ENCODE measurements at regions not wholly inside any gene's neighbourhood (a gene's known extent, or its start where the extent isn't known, plus 50 kb on each side); places are given as distances from the start of the nearest gene placed in this dataset.
"Not testable (repeated sequence)": the region's sequence is repeated elsewhere in the genome, so short reads cannot be mapped to it uniquely, and the experiment has no call there.

GRCh38 chr10:84719687-84720086 lies 391.3 kb downstream of the CCSER2 start:
- Mint-ChIP-seq H3K27me3 (ENCODE audit: low read depth, poor library complexity) (no peaks in the 10 kb centered on the region), H3K9me3 (no peaks in the 10 kb centered on the region), H3K4me1 (no peaks in the 10 kb centered on the region), H3K27ac (no peak overlapping the region), H3K4me3 (no peak overlapping the region), H3K36me3 (ENCODE audit: low read depth) (no peaks in the 10 kb centered on the region)
- TF ChIP-seq CTCF (IDR thresholded peaks at IDR 0.05): no peak
- no peak for DNase-seq

GRCh38 chr10:84727398-84727797 lies 399.0 kb downstream of the CCSER2 start:
- H3K27me3 Mint-ChIP-seq (ENCODE audit: low read depth, poor library complexity): peaks cover 2% of the 10 kb centered on the region
- no peak overlapping the region for H3K4me3 Mint-ChIP-seq
- H3K27ac Mint-ChIP-seq: no peak overlapping the region
- H3K9me3 Mint-ChIP-seq: peaks cover 38% of the 10 kb centered on the region
- peaks cover 5% of the 10 kb centered on the region for H3K36me3 Mint-ChIP-seq (ENCODE audit: low read depth)
- no peak for DNase-seq
- H3K4me1 Mint-ChIP-seq: no peaks in the 10 kb centered on the region
- TF ChIP-seq CTCF (IDR thresholded peaks at IDR 0.05): no peak

- not testable (repeated sequence) for H3K27ac Mint-ChIP-seq; DNase-seq; H3K9me3 Mint-ChIP-seq; H3K4me3 Mint-ChIP-seq; H3K27me3 Mint-ChIP-seq (ENCODE audit: low read depth, poor library complexity); H3K4me1 Mint-ChIP-seq; H3K36me3 Mint-ChIP-seq (ENCODE audit: low read depth)
Measured at GRCh38 chr10:84739126-84739525, 410.7 kb downstream of the CCSER2 start.

- no peak for TF ChIP-seq CTCF (IDR thresholded peaks at IDR 0.05)
- no peaks in the 10 kb centered on the region for H3K27me3 Mint-ChIP-seq (ENCODE audit: low read depth, poor library complexity)
- H3K4me1 Mint-ChIP-seq: no peaks in the 10 kb centered on the region
- no peak overlapping the region for H3K4me3 Mint-ChIP-seq
- no peaks in the 10 kb centered on the region for H3K9me3 Mint-ChIP-seq
- no peak overlapping the region for H3K27ac Mint-ChIP-seq
- no peaks in the 10 kb centered on the region for H3K36me3 Mint-ChIP-seq (ENCODE audit: low read depth)
- no peak for DNase-seq
Measured at GRCh38 chr10:84739641-84740040, 411.3 kb downstream of the CCSER2 start.

GRCh38 chr10:84743483-84743882 lies 415.1 kb downstream of the CCSER2 start:
- Mint-ChIP-seq H3K36me3 (ENCODE audit: low read depth) (no peaks in the 10 kb centered on the region), H3K27me3 (ENCODE audit: low read depth, poor library complexity) (no peaks in the 10 kb centered on the region), H3K4me3 (no peak overlapping the region), H3K9me3 (peaks cover 4% of the 10 kb centered on the region), H3K27ac (no peak overlapping the region), H3K4me1 (no peaks in the 10 kb centered on the region)
- no peak for DNase-seq
- TF ChIP-seq CTCF (IDR thresholded peaks at IDR 0.05): peak; percentile 44

- Mint-ChIP-seq H3K27me3 (ENCODE audit: low read depth, poor library complexity) (no peaks in the 10 kb centered on the region), H3K4me3 (no peak overlapping the region), H3K9me3 (peaks cover 6% of the 10 kb centered on the region), H3K36me3 (ENCODE audit: low read depth) (no peaks in the 10 kb centered on the region), H3K27ac (no peak overlapping the region), H3K4me1 (peaks cover 6% of the 10 kb centered on the region)
- no peak for TF ChIP-seq CTCF (IDR thresholded peaks at IDR 0.05)
- DNase-seq: no peak
Measured at GRCh38 chr10:84755311-84755710, 426.9 kb downstream of the CCSER2 start.

- H3K27ac Mint-ChIP-seq; H3K36me3 Mint-ChIP-seq (ENCODE audit: low read depth); H3K9me3 Mint-ChIP-seq; H3K27me3 Mint-ChIP-seq (ENCODE audit: low read depth, poor library complexity); DNase-seq; H3K4me3 Mint-ChIP-seq; H3K4me1 Mint-ChIP-seq: not testable (repeated sequence)
Measured at GRCh38 chr10:84756653-84757052, 428.3 kb downstream of the CCSER2 start.

- H3K4me1 Mint-ChIP-seq; H3K27ac Mint-ChIP-seq; H3K27me3 Mint-ChIP-seq (ENCODE audit: low read depth, poor library complexity); H3K4me3 Mint-ChIP-seq; H3K36me3 Mint-ChIP-seq (ENCODE audit: low read depth): not testable (repeated sequence)
- H3K9me3 Mint-ChIP-seq: peaks cover 19% of the 10 kb centered on the region
- DNase-seq: peak; percentile 21
Measured at GRCh38 chr10:84761994-84762614, 433.7 kb downstream of the CCSER2 start.
